Fibroblast of peridontal ligament (primary cell): ENCODE measurements at regions not wholly inside any gene's neighbourhood (a gene's known extent, or its start where the extent isn't known, plus 50 kb on each side); places are given as distances from the start of the nearest gene placed in this dataset.
A peak's percentile ranks its signal among the peaks of the same experiment; 100 is the strongest.
"Not testable (repeated sequence)": the region's sequence is repeated elsewhere in the genome, so short reads cannot be mapped to it uniquely, and the experiment has no call there.

Experiments used
- DNase-seq: peaks from one replicate; pipeline ENCODE4 v3.0.0-alpha.2; 2010; ENCODE audit errors: extremely low read depth

DNA sequence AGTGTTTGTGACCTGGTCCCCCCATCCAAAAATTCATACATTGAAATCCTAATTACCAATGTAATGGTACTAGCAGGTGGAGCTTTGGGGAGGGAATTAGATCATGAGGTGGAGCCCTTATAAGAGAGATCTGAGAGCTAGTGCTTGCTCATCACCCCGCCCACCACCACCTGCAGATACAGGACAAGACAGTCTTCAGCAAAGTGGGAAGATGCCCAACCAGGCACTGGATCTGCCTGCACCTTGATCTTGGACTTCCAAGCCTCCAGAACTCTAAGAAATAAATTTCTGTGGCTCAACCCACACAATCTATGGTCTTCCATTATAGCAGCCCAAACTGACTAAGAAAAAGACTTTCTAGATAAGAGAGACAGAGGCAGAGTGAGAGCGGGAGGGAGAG lies 343.4 kb downstream of the LRRIQ3 start:
- no peak for DNase-seq

DNA sequence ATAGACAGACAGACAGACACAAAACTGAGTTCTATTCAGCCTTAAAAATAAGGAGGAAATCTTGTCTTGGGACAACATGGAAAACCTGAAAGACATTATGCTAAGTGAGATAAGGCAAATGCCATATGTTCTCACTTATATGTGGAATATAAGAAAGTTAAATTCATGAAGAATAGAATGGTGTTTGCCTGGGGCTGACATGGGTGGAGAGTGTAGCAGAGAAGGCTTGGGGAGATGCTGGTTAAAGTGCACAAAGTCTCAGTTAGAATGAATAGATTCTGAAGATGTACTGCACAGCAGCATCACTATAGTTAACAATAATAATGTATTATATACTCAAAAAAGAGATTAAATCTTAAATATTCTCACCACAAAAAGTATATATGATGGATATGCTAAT lies 355.5 kb downstream of the LRRIQ3 start:
- no peak for DNase-seq

DNA sequence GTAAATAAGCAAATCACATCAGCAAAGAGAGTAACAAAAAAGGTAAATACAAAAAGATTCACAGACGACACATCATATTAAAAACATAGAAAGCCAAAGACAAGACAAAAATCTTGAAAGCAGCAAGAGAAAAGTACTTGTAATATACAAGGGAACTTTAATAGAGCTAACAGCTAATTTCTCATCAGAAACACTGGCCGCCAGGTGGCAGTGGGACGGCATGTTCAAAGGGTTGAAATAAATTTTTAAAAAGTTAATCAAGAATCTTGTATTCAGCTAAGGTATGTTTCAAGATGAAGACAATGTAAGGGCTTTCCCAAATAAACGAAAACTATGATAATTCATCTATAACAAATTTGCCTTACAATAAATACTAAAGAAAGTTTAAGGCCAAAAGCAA lies 358.1 kb downstream of the LRRIQ3 start:
- DNase-seq: peak; percentile 47

DNA sequence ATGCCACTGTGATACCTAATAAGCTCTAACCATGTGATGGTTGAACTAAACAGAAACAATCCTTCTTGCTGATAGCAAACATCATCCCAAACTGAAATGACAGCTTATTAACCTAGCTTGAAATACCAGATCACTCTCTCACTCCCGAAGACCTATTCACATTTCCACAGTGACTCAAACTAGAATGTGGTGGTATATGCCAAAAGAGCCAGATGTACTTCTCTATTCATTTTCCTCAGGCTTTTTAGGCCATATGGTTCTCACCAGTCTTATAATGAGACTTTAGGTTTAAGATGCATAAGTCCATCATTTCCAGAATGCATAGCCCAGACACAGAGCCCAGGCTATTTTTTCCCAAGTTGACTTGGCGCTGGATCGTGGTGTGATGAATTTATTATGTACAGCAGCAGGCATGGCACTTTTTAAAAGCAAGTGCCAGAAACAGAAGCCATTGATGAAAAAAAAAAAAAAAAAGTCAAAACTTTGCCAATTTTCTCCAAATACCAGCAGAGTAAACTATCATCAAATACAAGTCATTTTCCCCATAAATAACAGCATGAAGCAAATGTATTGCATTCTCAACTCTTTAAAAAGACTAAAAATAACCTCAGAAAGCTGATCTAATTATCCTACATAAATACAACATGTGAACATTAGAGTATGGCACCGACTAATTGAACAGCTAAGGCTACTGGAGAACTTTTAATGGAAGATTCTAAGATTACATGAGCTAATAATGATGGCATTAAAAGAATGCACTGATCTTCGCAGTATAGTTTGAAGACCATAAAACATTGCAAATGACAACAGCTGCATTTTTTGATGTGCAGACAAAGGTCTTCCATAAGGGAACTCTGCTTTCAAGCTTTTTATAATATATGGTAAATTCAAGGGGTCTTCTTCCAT lies 365.4 kb downstream of the LRRIQ3 start:
- DNase-seq: peak; percentile 33

DNA sequence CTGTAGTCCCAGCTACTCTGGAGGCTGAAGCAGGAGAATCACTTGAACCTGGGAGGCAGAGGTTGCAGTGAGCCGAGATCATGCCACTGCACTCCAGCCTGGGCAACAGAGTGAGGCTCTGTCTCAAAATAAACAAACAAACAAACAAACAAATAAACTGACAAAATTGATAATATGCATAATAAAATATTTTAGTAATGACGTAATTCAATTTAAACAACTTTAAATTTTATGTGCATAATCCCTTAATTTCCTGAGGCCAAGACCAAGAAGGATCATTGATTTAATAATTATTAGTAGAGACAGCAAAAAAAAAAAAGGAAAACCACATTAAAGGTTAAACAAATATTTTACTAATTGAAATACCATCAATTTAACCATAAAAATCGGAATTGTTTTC lies 370.7 kb downstream of the LRRIQ3 start:
- not testable (repeated sequence) for DNase-seq

DNA sequence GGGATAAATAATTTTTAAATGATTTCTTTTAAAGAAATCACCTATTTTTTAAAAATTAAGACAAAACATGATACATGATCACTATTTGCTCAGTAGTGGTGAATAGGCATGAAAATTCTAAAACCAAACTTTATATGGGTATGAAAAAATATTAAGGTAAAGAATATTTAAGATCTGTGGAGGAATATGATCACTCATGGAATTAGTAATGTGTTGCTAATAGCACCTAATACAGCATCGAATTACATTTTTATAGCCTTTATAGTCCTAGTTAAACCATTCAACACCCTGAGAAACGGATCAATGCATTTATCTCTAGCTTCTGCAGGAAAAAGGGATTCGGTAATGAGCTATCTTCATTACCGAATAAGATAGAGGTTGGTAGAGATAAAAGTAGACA lies 373.9 kb downstream of the LRRIQ3 start:
- DNase-seq: no peak

DNA sequence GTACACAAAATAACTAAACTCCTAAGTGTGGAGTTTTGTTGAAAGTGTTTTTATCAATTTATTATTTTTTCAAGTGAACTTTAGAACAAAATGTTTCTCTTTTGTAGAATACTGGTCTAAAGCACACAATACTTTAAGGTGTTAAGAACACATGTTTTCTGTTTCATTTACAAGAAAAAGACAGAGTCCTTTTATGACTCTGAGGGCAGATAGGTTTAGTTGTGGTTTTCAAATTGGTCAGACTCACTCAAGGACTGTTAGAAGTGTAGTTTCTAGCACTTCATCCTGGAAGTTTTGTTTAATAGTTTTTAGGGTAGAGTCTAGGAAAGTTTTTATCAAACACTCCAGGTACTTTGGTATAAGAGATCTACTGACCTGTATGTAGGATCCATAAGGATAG lies 376.5 kb downstream of the LRRIQ3 start:
- no peak for DNase-seq

DNA sequence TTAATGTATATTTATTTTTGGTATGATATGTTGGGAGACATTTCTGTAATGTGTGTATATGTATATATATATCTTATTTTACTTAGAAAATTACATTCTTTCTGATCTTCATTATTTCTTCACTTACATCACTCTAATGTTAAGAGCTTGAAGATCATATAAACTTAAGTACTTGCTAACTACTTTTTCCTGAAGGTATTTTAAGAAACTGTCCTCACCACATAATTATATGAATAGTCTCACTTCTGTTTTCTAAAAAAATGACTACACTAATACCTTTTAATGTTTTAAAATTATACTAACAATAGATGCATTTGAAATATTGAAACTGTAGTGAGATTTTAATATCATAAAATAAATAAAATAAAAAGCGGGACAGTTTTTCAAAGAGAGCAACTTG lies 377.1 kb downstream of the LRRIQ3 start:
- DNase-seq: no peak

DNA sequence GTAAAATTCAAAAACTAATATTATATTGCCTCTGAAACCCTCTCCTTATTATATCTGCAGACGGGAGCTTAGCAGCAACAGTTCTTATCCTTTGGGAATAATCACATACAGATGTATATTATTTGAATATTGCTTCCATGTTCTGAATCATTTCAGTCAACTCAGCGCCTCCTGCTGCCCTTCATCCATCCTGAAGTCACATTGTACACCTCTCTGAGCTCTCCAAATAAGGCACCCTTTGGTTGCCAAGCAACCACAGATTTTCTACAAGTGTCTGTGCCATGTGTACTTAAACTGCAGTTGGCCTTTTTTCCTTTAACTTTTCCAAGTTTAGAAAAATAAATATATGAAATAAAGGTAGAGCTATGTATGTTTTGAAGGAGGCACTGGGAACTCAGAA lies 384.3 kb downstream of the LRRIQ3 start:
- peak; percentile 7 for DNase-seq

DNA sequence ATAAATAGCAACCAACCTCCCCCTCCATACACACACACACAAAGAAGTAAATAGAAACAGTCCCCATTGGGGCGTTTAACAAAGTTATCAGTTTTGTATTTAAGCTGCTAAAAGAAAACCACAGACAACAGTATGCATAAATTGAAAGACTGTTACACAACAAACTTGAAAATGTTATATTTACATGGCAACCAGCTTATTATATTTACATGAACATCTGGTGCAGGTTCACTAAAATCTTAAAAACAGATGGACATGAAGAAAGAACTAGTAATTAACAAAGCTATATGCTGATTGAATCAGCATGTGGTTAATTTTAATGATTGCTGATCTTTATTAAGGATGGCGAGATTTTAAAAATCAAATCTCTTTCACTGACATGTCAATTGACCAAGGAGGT lies 384.7 kb downstream of the LRRIQ3 start:
- DNase-seq: no peak

DNA sequence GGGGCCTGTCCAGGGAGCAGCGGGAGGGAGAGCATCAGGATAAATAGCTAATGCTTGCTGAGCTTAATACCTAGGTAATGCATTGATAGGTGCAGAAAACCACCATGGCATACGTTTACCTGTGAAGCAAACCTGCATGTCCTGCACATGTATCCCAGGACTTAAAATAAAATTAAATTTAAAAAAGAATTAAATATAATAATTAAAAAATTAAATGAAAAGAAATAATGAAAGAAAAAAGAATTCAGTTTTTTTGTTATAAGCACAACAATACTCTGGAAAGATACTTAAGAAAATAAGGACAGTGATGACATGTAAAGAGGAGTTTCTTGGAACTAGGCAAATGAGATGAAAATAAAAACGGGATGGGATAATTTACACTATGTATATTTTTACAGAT lies 386.2 kb downstream of the LRRIQ3 start:
- DNase-seq: no peak

DNA sequence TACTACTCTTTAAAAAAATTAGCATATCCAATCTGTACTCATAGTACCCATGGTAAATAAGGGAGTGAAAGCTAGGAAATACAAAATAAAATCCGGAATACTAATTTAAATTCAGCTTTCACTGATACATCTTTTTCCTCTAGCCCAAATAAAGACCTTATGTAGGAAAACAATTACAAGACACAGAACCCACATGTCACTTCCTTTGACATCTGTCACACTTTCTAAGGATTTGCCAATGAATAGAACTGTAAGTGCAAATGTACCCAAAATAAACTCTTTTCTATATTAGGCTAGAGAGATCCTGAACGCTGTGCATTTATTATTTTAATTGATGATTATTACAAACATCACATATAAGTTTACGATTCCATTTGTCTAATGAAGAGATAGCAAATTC lies 393.0 kb downstream of the LRRIQ3 start:
- no peak for DNase-seq

DNA sequence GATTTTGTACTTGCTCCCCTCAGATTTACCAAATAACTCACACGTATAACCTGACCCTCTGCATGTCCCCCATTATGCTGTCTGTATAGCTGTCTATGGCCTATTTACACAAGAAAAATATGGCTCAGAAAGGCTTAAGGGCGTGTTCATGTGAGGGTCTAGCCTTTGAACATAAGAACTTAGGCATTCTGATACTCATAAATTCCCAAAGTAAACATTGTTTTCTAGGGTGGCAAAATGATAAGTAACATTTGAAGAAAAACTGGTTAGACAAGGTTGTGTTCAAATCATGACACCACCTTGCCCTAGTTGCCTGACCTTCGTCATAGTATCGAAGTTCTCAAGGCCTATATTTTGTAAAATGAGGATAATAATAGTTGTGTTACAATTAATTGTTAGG lies 394.6 kb downstream of the LRRIQ3 start:
- DNase-seq: no peak

DNA sequence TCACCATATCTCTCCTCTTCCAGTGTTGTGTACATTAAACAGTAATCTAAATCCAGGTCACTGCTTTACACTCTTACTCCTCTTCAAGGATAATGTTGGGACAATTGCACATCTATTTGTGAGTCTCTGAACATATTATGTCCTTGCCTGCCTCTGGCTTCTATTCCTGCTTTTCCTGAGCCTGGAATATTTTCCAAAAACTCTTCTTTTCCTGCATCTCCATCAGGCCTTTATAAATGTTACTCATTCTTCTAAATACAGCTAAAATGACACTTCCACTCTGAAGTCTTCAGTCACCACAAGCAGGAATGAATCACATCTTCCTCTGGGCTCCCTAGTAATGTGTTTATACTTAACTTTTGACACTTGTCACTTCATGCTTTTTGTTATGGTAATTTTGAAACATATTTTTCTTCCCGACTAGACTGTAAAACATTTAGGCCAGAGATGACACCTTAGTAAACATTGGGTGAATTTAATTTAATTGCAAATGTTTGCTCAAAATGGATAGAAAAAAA lies 396.0 kb downstream of the LRRIQ3 start:
- DNase-seq: no peak

DNA sequence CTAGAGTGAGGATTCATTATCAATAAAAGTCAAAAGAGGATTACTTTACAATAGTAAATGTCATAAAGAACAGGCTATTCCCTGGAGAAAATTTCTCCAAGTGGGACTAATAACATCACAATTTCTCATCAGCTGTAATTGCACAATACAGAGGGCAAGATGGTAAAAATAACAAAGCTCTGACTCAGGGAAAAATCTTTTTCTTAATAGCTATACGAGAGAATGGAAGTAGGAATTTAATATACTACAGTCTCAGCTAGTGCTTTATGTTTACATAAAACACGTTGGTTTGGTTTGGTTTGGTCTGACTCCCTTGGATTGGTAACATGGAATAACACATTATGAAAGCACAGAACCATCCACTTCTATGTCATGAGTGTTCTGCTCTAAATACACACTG lies 397.6 kb downstream of the LRRIQ3 start:
- peak; percentile 79 for DNase-seq

DNA sequence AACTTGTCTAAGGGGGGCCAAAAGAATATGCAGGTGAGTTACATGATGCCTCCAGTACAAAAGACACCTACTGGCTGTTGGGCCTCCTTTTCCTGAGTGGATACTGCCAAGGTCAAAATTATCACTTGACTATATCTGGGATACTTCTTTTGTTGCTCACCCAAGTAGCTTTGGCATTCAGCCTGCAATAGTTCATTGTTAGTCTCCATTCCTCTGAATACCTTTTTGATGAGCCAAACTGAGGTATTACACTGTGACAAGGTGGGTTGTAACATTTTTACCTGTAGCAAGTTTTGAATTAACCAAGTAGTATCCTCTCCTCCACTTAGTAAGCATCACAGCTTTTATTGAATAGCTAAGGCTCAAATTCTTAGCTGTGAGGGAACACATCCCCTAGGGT lies 408.0 kb downstream of the LRRIQ3 start:
- no peak for DNase-seq

DNA sequence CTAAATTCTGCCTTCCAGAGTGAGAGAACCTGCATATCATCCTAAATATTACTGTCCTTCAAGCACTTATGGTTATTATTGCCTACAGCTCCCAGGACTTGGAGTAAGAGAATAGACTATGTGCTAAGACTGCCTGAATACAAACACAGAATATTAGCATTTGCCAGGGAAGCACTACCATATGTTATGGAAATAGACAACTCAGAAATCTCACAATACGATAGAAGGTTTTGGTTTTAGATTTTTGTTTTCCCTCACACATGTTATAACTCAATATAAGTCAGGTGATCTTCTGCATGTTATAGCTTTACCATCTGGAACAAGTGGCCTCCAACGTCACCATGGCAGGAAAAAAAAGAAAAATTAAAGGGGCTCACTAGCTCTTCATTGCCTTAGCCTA lies 413.9 kb downstream of the LRRIQ3 start:
- no peak for DNase-seq

DNA sequence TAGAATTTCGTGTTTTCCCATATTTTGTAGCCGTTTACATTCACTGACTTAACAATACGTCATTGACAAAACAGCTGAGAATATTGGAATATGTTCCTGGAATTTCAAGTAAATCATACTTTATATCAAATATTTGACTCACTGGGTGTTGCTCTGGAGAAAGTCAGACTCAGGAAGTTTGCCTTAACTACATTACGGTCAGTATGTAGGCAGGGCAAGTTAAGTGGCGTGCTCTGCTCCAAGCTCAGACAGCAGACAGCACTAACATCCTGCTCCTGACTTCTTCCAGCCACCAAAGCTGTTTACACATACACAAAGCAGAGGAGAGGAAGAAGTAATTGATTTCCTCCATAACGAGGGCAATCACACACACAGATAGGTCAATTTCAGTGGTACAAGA lies 414.6 kb downstream of the LRRIQ3 start:
- no peak for DNase-seq

DNA sequence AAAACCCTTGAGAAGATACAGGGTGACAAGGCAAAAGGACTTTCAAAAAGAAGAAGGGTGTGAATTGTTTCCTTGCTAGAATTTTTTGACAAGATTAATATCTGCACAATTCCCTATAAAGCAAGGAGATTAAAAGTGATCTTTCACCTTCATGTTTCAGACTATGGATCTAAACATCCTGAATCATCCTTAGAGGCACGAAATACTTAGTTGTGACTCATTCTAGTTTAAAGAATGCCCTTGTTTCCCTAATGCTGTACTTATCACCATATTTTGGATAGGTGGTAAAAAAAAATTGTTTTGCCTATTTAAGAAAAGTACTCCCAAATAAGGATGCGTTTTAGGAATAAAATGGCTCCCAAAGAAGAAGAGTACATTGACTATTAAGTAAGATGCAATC lies 415.1 kb downstream of the LRRIQ3 start:
- DNase-seq: no peak

DNA sequence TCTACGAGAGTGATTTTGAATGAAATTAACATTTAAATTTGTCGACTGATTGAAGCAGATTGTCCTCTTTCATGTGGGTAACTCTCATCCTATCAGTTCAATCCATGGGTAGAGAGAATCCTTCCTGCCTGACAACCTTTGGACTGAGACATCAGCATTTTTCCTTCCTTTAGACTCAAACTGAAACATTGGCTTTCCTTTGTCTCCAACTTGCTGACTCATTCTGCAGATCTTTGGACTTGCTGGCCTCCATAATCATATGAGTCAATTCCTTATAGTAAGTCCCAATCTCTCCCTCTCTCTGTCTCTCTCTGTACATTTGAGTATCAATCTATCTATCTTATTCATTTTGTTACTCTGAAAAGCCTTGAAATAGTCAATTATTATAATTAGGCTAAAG lies 416.7 kb downstream of the LRRIQ3 start:
- peak; percentile 12 for DNase-seq

DNA sequence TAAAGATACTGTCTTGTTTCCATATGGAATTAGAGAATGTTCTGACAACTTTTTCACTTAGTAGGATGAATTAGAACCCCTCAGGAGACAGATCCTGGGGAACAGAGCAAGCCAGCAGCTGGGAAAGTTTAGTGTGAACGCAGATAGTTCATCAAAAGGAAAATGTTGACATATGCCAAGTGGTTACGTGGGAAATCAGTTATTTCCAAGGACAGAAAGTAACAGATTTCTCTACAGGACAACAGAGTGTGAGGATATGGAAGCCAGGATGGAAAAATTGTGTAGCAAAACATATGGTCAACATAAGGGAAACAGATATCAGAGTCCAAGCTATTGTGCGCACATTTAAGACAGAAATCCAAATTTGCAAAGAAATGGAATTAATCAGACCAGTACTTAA lies 419.5 kb downstream of the LRRIQ3 start:
- no peak for DNase-seq

DNA sequence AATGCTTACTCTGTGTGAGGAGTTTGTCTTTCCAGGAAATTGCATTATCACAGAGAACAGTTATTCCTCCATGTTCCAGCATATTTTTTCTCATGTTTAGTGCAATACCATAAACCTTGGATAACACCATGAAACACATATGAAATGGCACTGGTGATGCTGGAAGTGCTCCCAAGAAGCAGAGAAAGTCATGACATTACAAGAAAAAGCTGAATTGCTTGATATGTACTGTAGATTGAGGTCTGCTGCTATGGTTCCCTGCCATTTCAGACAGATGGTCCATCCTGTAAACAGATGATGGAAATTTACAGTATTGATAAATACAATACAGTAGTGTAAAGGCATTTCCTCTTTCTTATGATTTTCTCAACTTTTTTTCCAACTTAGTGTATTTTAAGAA lies 422.1 kb downstream of the LRRIQ3 start:
- no peak for DNase-seq

DNA sequence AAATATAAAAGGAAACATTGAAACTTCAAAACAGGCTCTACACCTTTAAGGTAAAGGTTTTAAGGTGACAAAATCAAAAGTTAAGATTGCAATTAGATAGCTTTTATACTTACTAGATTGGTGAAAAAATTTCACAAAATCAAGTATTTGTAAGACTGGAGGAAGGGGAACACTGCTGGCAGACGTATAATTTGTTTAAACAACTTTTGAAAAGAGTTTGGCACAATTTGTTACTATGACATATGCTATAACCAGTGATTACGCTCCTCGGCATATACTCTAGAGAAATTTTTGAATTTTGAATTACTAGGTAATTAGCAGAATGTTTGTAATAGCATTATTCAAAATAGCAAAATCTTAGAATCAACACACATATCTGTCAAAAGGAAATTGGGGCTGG lies 425.0 kb downstream of the LRRIQ3 start:
- DNase-seq: no peak

DNA sequence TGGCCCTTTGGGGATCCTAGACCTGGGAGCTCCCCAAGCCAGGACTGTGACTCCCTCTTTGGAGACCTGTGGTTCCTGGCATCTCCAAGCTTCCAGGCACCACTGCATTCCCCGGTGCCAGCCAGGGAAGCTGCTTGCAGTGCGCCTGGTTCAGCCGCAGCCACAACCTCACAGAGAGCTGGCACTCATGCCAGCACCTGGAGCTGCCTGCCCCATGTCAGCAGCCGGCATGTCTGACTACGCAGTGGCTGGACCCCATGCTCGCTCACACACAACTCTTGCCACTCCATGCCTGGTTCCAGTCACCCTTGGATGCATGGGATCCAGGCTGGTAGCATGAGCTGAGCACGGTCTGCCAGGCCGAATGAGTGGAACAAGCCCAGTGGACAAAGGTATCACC lies 426.6 kb downstream of the LRRIQ3 start:
- no peak for DNase-seq
